ENCODE measurements at regions not wholly inside any gene's neighbourhood (a gene's known extent, or its start where the extent isn't known, plus 50 kb on each side); places are given as distances from the start of the nearest gene placed in this dataset.

GRCh38 chr21:16075649-16076282, 346.0 kb downstream of the USP25 start:
- H3K36me3 Mint-ChIP-seq (ENCODE audit: low read depth): no peaks in the 10 kb centered on the region
- peaks cover 52% of the 10 kb centered on the region for H3K4me1 Mint-ChIP-seq (ENCODE audit: low read depth)
- no peaks in the 10 kb centered on the region for H3K9me3 Mint-ChIP-seq
- H3K27ac Mint-ChIP-seq: no peak overlapping the region
- H3K4me3 Mint-ChIP-seq: no peak overlapping the region
- no peak for DNase-seq
- TF ChIP-seq CTCF (IDR thresholded peaks at IDR 0.05): no peak
- no peaks in the 10 kb centered on the region; the same call in 1 of the 2 replicates for H3K27me3 Mint-ChIP-seq (ENCODE audit: insufficient read depth)

- Mint-ChIP-seq H3K9me3 (no peaks in the 10 kb centered on the region), H3K36me3 (ENCODE audit: low read depth) (no peaks in the 10 kb centered on the region), H3K4me3 (no peak overlapping the region), H3K4me1 (ENCODE audit: low read depth) (peaks cover 45% of the 10 kb centered on the region), H3K27me3 (ENCODE audit: insufficient read depth) (no peaks in the 10 kb centered on the region; the same call in 1 of the 2 replicates), H3K27ac (no peak overlapping the region)
- TF ChIP-seq CTCF (IDR thresholded peaks at IDR 0.05): no peak
- no peak for DNase-seq
Observed at GRCh38 chr21:16076465-16076864, 346.7 kb downstream of the USP25 start.

DNA sequence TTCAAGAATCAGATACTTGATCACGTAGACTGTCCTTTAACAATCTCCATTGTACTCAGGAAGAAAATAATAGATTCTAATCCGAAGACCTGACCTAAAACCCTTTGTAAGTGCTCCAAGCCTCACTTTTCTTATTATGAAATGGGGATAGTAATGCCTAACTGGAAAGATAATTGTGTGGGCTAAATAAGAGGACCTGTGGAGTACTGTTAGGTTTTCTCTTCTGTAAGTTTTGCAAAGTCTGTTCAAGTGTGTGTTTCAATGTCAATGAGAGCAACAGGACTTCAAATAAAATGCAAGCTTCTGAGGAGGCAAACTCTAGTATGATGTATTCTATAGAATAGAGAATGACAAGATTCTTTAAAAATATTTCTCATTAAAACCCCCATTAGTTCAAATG, 348.6 kb downstream of the USP25 start:
- Mint-ChIP-seq H3K4me3 (no peak overlapping the region), H3K9me3 (no peaks in the 10 kb centered on the region), H3K27ac (no peak overlapping the region), H3K4me1 (ENCODE audit: low read depth) (peaks cover 34% of the 10 kb centered on the region), H3K36me3 (ENCODE audit: low read depth) (no peaks in the 10 kb centered on the region), H3K27me3 (ENCODE audit: insufficient read depth) (no peaks in the 10 kb centered on the region)
- DNase-seq: no peak
- no peak for TF ChIP-seq CTCF (IDR thresholded peaks at IDR 0.05)

GRCh38 chr21:16079830-16080229, 350.0 kb downstream of the USP25 start:
- Mint-ChIP-seq H3K4me1 (ENCODE audit: low read depth) (peaks cover 39% of the 10 kb centered on the region), H3K9me3 (no peaks in the 10 kb centered on the region)

GRCh38 chr21:16081304-16081703, 351.5 kb downstream of the USP25 start:
- Mint-ChIP-seq H3K4me1 (ENCODE audit: low read depth) (peaks cover 54% of the 10 kb centered on the region), H3K27ac (no peak overlapping the region)
- no peak for TF ChIP-seq CTCF (IDR thresholded peaks at IDR 0.05)

More at GRCh38 chr21:16079830-16080229, 350.0 kb downstream of the USP25 start:
- Mint-ChIP-seq H3K4me3 (no peak overlapping the region), H3K27ac (no peak overlapping the region), H3K27me3 (ENCODE audit: insufficient read depth) (no peaks in the 10 kb centered on the region), H3K36me3 (ENCODE audit: low read depth) (no peaks in the 10 kb centered on the region)
- no peak for TF ChIP-seq CTCF (IDR thresholded peaks at IDR 0.05)
- DNase-seq: peak; percentile 43

More at GRCh38 chr21:16081304-16081703, 351.5 kb downstream of the USP25 start:
- H3K36me3 Mint-ChIP-seq (ENCODE audit: low read depth): no peaks in the 10 kb centered on the region
- DNase-seq: no peak
- no peak overlapping the region for H3K4me3 Mint-ChIP-seq
- H3K9me3 Mint-ChIP-seq: no peaks in the 10 kb centered on the region
- no peaks in the 10 kb centered on the region for H3K27me3 Mint-ChIP-seq (ENCODE audit: insufficient read depth)

Measured in HFFc6 (cell line).